Right lobe of liver (tissue), 6 donors: ENCODE measurements at regions not wholly inside any gene's neighbourhood (a gene's known extent, or its start where the extent isn't known, plus 50 kb on each side); places are given as distances from the start of the nearest gene placed in this dataset.

Experiments
- ATAC-seq, 4 donors: fragments of 200-7000 bp; cut with Tn5 transposase; one replicate each; pipeline ENCODE4 v1.9.1; 2020; ENCODE audit warnings: mild to moderate bottlenecking in 4 of 4, moderate library complexity in 4 of 4
- DNase-seq, 3 donors: peaks; one replicate each; pipeline ENCODE4 v3.0.0-alpha.2; 2020
- H3K27ac ChIP-seq, 3 donors: fragments of 200-600 bp; one replicate each; pipeline ENCODE4 v1.8.0; 2022
- H3K27me3 ChIP-seq, 2 donors: fragments of 200-600 bp; one replicate each; pipeline ENCODE4 v1.8.0; 2022
- H3K36me3 ChIP-seq, 4 donors: fragments of 200-600 bp; sonication (generic) in 1 of 4; one replicate each; pipeline versions ENCODE4 v1.5.1 to v1.8.0; 2017 to 2022; ENCODE audit warnings: control low read depth in 1 of 4
- H3K4me1 ChIP-seq, 4 donors: fragments of 200-600 bp; sonication (generic) in 1 of 4; one replicate each; pipeline versions ENCODE4 v1.5.1 to v1.8.0; 2017 to 2022; ENCODE audit warnings: control low read depth in 1 of 4
- H3K4me3 ChIP-seq, 3 donors: fragments of 200-600 bp; one replicate each; pipeline ENCODE4 v1.8.0; 2022
- H3K9me3 ChIP-seq, 4 donors: fragments of 200-600 bp; sonication (generic) in 1 of 4; one replicate each; pipeline versions ENCODE4 v1.5.1 to v1.8.0; 2017 to 2022; ENCODE audit warnings: control low read depth in 1 of 4
- CTCF ChIP-seq, 4 donors: fragments of 200-600 bp in 3 of 4; fragments of 450-650 bp in 1 of 4; IDR thresholded peaks; one replicate each; pipeline versions ENCODE4 v1.5.1 to v1.8.0; 2016 to 2022; ENCODE audit warnings: antibody characterized with exemption in 4 of 4, mild to moderate bottlenecking in 2 of 4
- POLR2A ChIP-seq: fragments of 450-650 bp; IDR thresholded peaks from one replicate; pipeline ENCODE4 v1.6.1; 2017; ENCODE audit warnings: antibody characterized with exemption, mild to moderate bottlenecking
- WGBS: methylation state at CpG from one replicate; pipeline ENCODE4 v1.1.6; 2018; ENCODE audit warnings: low coverage, low lambda C conversion rate; ENCODE audit not compliant: insufficient coverage; ENCODE audit errors: missing lambda C conversion rate; 5-methylcytosine and 5-hydroxymethylcytosine counted together
- intact Hi-C, 2 donors: fragments of 100-400 bp; cut with DNase I; formaldehyde crosslinking; loops; one replicate each; pipeline versions ENCODE4 v1.11.2 to v1.14.1; 2022
- donor health status: DM: no; HTN: yes; CAD: no.
- donor health status: DM: no; HTN: no; CAD: no.
- donor health status: DM: no; HTN: no; CAD: no.
- donor health status: DM: no; HTN: yes; CAD: no.
- donor health status: DM: no; HTN: yes; CAD: no.

- Histone ChIP-seq H3K36me3 (no peaks in the 10 kb centered on the region), H3K4me3 (no peak overlapping the region), H3K4me1 (peaks cover 0 to 20% (median 0%) of the 10 kb centered on the region in 4 donors), H3K27ac (peak overlapping the region; percentile 1 to 60 (median 24)), H3K9me3 (no peaks in the 10 kb centered on the region), H3K27me3 (no peaks in the 10 kb centered on the region)
- 52% methylated on average over 16 of the region's 17 CpGs for WGBS
- intact Hi-C loops, result no loop called here
- TF ChIP-seq CTCF (IDR thresholded peaks at IDR 0.05), result no peak
- no peak for TF ChIP-seq POLR2A
- DNase-seq (peak in 1 of 3 donors; percentile 37), ATAC-seq (peak in 3 of 4 donors; percentile 30 to 41 (median 35))
Observed at GRCh38 chr21:38989745-38990423, 184.2 kb downstream of the ETS2 start.

GRCh38 chr21:38989379-38989744, 183.6 kb downstream of the ETS2 start:
- no peaks in the 10 kb centered on the region for H3K9me3 ChIP-seq
- H3K27me3 ChIP-seq, result no peaks in the 10 kb centered on the region
- DNase-seq (no peak), ATAC-seq (no peak)
- no peak overlapping the region for H3K27ac ChIP-seq
- WGBS, result 75% methylated on average over 10 of the region's 11 CpGs
- H3K4me3 ChIP-seq, result no peak overlapping the region
- intact Hi-C loops, result no loop called here
- TF ChIP-seq CTCF (IDR thresholded peaks at IDR 0.05), result no peak
- no peak for TF ChIP-seq POLR2A
- peaks cover 0 to 25% (median 0%) of the 10 kb centered on the region in 4 donors for H3K4me1 ChIP-seq
- no peaks in the 10 kb centered on the region for H3K36me3 ChIP-seq

- H3K27ac ChIP-seq, result no peak overlapping the region
- H3K27me3 ChIP-seq, result no peaks in the 10 kb centered on the region
- no peaks in the 10 kb centered on the region for H3K36me3 ChIP-seq
- TF ChIP-seq CTCF (IDR thresholded peaks at IDR 0.05) (no peak), POLR2A (no peak)
- intact Hi-C loops, result no loop called here
- H3K4me1 ChIP-seq, result peaks cover 0 to 22% (median 0%) of the 10 kb centered on the region in 4 donors
- DNase-seq (no peak), ATAC-seq (no peak)
- no peak overlapping the region for H3K4me3 ChIP-seq
- no peaks in the 10 kb centered on the region for H3K9me3 ChIP-seq
- WGBS, result 82% methylated on average over 11 of the region's 29 CpGs
Observed at GRCh38 chr21:38988509-38989378, 183.0 kb downstream of the ETS2 start.

- no peak overlapping the region for H3K4me3 ChIP-seq
- DNase-seq (no peak), ATAC-seq (no peak)
- H3K27ac ChIP-seq, result peak overlapping the region in 1 of 3 donors; percentile 20
- no peaks in the 10 kb centered on the region for H3K36me3 ChIP-seq
- TF ChIP-seq POLR2A, result no peak
- peaks cover 0 to 16% (median 0%) of the 10 kb centered on the region in 4 donors for H3K4me1 ChIP-seq
- intact Hi-C loops, result no loop called here
- WGBS, result 68% methylated on average over 8 of the region's 12 CpGs
- H3K27me3 ChIP-seq, result no peaks in the 10 kb centered on the region
- no peaks in the 10 kb centered on the region for H3K9me3 ChIP-seq
Observed at GRCh38 chr21:38987633-38988508, 182.1 kb downstream of the ETS2 start.
